ENCODE measurements at regions not wholly inside any gene's neighbourhood (a gene's known extent, or its start where the extent isn't known, plus 50 kb on each side); places are given as distances from the start of the nearest gene placed in this dataset.

GRCh38 chr11:101748572-101749344 lies 165.0 kb upstream of the TRPC6 start:
- Histone ChIP-seq H2BK20ac (ENCODE audit: low read depth, low read length, poor library complexity, severe bottlenecking) (no peak overlapping the region), H3K79me2 (ENCODE audit: insufficient read depth, low read length) (no peaks in the 10 kb centered on the region), H3K9ac (ENCODE audit: extremely low read depth, insufficient read length, low read length) (no peak overlapping the region), H4K8ac (replicated peaks; ENCODE audit: insufficient read length, low read depth, low read length) (no peak overlapping the region), H3K4ac (ENCODE audit: low read depth, low read length) (no peak overlapping the region), H4K20me1 (ENCODE audit: control insufficient read depth, insufficient read depth, insufficient read length) (no peaks in the 10 kb centered on the region), H3T11ph (ENCODE audit: low read length) (no peak overlapping the region), H2BK120ac (ENCODE audit: low read depth, low read length, poor library complexity, severe bottlenecking) (no peak overlapping the region), H3K18ac (ENCODE audit: insufficient read length, low read depth, low read length) (no peak overlapping the region), H3K56ac (ENCODE audit: insufficient read length, low read depth, low read length) (no peak overlapping the region), H2AK5ac (ENCODE audit: insufficient read length, low read length) (no peak overlapping the region), H3K4me2 (ENCODE audit: insufficient read depth, insufficient read length, low read length) (no peak overlapping the region), H4K91ac (ENCODE audit: insufficient read length, low read depth, low read length) (no peak overlapping the region), H2BK15ac (ENCODE audit: low read depth, low read length) (no peak overlapping the region), H3K14ac (ENCODE audit: insufficient read depth, low read length) (no peak overlapping the region), H3K27ac (ENCODE audit: insufficient read length, low read depth, low read length) (no peak overlapping the region), H2AFZ (ENCODE audit: low read length) (no peak overlapping the region), H3K79me1 (ENCODE audit: insufficient read depth, low read depth, low read length, poor library complexity, severe bottlenecking) (no peaks in the 10 kb centered on the region), H2BK5ac (ENCODE audit: insufficient read length, low read length) (no peak overlapping the region), H4K5ac (ENCODE audit: insufficient read length, low read depth, low read length) (no peak overlapping the region), H3K4me1 (ENCODE audit: insufficient read depth, low read length) (peaks cover 2% of the 10 kb centered on the region; the same call in 1 of the 2 replicates), H2BK12ac (ENCODE audit: insufficient read length, low read depth, low read length) (no peak overlapping the region), H3K9me3 (ENCODE audit: control insufficient read depth, low read depth, low read length) (no peaks in the 10 kb centered on the region), H3K23ac (ENCODE audit: insufficient read length, low read depth, low read length) (no peak overlapping the region), H3K23me2 (ENCODE audit: insufficient read length, low read depth, low read length, poor library complexity, severe bottlenecking) (no peaks in the 10 kb centered on the region), H3K27me3 (ENCODE audit: insufficient read depth, low read length) (no peaks in the 10 kb centered on the region)
- peaks cover 22 to 27% of the 10 kb centered on the region in 2 experiments for H3K4me1 Mint-ChIP-seq
- no peak overlapping the region for H3K4me3 Mint-ChIP-seq
- DNase-seq, result no peak
- no peaks in the 10 kb centered on the region for H3K27me3 Mint-ChIP-seq (ENCODE audit: low read depth)
- H3K9me3 Mint-ChIP-seq, result no peaks in the 10 kb centered on the region
- no peak for TF ChIP-seq CTCF (conservative IDR thresholded peaks at IDR 0.05)
- peaks cover 0 to 5% (median 0%) of the 10 kb centered on the region in 3 experiments; a peak in 1 of 7 replicates for H3K36me3 Mint-ChIP-seq (ENCODE audit: insufficient read depth in 1 of 3, low read depth in 3 of 3)
- WGBS (ENCODE audit: extremely low coverage, insufficient read length, low lambda C conversion rate), result no CpG with 5 or more reads among the region's 3 CpGs
- peak overlapping the region; percentile 14 to 94 (median 52); a peak in 6 of 7 replicates for H3K27ac Mint-ChIP-seq

Measured in H9 (cell line).